IgD-negative memory B cell (primary cell): ENCODE measurements at regions not wholly inside any gene's neighbourhood (a gene's known extent, or its start where the extent isn't known, plus 50 kb on each side); places are given as distances from the start of the nearest gene placed in this dataset.

Source experiments
- H3K27ac Mint-ChIP-seq, 3 donors: one replicate each; pipeline ENCODE4 v1.8.0; 2020 to 2022; ENCODE audit warnings: mild to moderate bottlenecking in 3 of 3, mixed read lengths in 3 of 3, moderate library complexity in 1 of 3
- H3K27me3 Mint-ChIP-seq: one replicate; pipeline ENCODE4 v1.8.0; 2021; ENCODE audit warnings: mixed read lengths
- H3K36me3 Mint-ChIP-seq: one replicate; pipeline ENCODE4 v1.8.0; 2020; ENCODE audit warnings: mild to moderate bottlenecking, mixed read lengths
- H3K4me1 Mint-ChIP-seq, 3 donors: one replicate each; pipeline ENCODE4 v1.8.0; 2020 to 2022; ENCODE audit warnings: mixed read lengths in 3 of 3, mild to moderate bottlenecking in 1 of 3
- H3K4me3 Mint-ChIP-seq, 4 donors: one replicate each; pipeline ENCODE4 v1.8.0; 2020 to 2022; ENCODE audit warnings: mild to moderate bottlenecking in 4 of 4, mixed read lengths in 4 of 4, moderate library complexity in 3 of 4
- H3K9me3 Mint-ChIP-seq, 3 donors: one replicate each; pipeline ENCODE4 v1.8.0; 2020 to 2021; ENCODE audit warnings: mixed read lengths in 3 of 3, mild to moderate bottlenecking in 1 of 3

DNA sequence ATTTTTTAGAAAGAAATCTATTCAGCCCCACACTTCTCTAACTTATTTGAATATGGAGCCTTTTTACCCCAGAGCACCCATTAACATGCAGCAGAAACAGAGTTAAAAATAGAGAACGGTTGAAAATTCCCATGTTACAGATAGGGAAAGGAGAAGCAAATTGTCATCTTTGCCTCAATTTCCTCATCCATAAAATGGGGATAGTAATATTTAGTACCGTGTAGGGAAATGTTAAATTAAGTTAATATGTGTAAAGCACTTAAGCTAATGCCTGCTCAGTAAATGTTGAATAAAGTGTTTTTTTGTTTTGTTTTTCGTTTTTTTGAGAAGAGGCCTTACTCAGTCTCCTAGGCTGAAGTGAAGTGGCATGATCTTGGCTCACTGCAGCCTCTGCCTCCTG, 50.3 kb downstream of the NAV1 start:
- Mint-ChIP-seq H3K36me3 (peaks cover 3% of the 10 kb centered on the region), H3K9me3 (peaks cover 0 to 3% (median 0%) of the 10 kb centered on the region in 3 donors), H3K4me3 (no peak overlapping the region), H3K27ac (no peak overlapping the region), H3K4me1 (peaks cover 0 to 2% (median 0%) of the 10 kb centered on the region in 3 donors), H3K27me3 (peaks cover 3% of the 10 kb centered on the region)

DNA sequence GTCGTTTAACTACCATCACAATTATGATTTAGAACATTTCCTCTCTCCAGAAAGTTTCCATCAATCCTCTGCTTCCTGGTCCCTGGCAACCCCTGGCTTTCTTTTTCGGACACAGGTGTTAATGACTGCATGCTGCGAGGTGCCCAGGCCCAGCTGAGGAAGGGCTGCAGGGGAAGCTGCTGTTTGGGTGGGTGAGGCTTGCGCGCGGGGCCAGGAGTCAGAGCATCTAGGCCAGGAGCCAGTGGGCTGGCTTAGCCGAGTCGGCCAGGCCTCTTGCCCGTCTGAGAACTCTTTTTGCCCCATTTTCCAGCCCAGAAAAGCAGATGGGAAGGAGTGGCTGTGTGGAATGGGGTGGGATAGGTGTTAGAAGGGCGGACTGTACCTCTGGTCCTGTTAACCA, 51.5 kb downstream of the NAV1 start:
- H3K36me3 Mint-ChIP-seq, result peaks cover 3% of the 10 kb centered on the region
- H3K4me3 Mint-ChIP-seq, result no peak overlapping the region
- H3K27me3 Mint-ChIP-seq, result peaks cover 9% of the 10 kb centered on the region
- H3K4me1 Mint-ChIP-seq, result peaks cover 0 to 2% (median 0%) of the 10 kb centered on the region in 3 donors
- H3K27ac Mint-ChIP-seq, result no peak overlapping the region
- H3K9me3 Mint-ChIP-seq, result peaks cover 0 to 3% (median 0%) of the 10 kb centered on the region in 3 donors

DNA sequence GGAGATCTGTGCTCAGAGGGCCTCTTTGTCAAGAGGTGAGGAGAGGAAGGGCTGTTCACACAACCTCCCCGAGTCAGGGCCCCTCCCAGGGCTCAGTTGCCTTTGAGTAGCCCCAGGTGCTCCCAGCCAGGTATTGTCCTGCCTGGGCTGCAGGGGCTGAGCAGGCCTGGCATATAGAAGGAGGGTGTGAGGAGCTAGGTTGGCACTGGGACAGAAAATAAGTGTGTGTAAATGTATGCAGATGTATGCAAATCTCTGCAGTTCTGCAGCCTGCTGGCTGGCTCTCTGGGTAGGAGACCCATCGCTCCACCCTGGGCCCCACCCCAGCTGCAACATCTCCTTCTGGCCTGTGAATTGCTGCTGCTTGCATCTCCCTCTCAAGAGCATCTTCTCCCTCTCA, 52.4 kb downstream of the NAV1 start:
- Mint-ChIP-seq H3K27ac (no peak overlapping the region), H3K4me3 (no peak overlapping the region), H3K36me3 (peaks cover 1% of the 10 kb centered on the region)

DNA sequence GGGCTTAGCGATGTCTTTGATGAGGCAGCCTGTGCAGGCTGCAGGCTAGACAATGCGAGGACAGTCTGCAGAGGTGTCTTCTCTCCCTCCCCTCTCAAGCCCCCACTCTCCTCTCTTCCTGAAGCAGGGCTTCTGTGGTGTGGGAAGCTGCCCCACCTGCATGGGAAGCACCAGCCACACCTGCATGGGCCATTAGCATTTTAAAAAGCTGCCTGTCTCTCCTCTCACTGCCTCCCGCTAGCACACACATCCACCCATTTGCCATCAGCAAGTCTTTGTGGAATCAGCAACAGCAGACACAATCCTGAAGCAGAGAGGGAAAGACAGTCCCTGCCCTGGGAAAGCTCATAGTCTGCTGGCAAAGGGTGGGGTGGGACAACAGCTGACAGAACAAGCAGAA, 53.1 kb downstream of the NAV1 start:
- Mint-ChIP-seq H3K9me3 (peaks cover 0 to 3% (median 0%) of the 10 kb centered on the region in 3 donors), H3K36me3 (peaks cover 1% of the 10 kb centered on the region), H3K27me3 (peaks cover 9% of the 10 kb centered on the region), H3K4me3 (no peak overlapping the region), H3K4me1 (peaks cover 0 to 2% (median 0%) of the 10 kb centered on the region in 3 donors), H3K27ac (peak overlapping the region in 1 of 3 donors; percentile 32)

More for the DNA sequence above, 52.4 kb downstream of the NAV1 start:
- Mint-ChIP-seq H3K27me3 (peaks cover 9% of the 10 kb centered on the region), H3K4me1 (peaks cover 0 to 2% (median 0%) of the 10 kb centered on the region in 3 donors), H3K9me3 (peaks cover 0 to 3% (median 0%) of the 10 kb centered on the region in 3 donors)

DNA sequence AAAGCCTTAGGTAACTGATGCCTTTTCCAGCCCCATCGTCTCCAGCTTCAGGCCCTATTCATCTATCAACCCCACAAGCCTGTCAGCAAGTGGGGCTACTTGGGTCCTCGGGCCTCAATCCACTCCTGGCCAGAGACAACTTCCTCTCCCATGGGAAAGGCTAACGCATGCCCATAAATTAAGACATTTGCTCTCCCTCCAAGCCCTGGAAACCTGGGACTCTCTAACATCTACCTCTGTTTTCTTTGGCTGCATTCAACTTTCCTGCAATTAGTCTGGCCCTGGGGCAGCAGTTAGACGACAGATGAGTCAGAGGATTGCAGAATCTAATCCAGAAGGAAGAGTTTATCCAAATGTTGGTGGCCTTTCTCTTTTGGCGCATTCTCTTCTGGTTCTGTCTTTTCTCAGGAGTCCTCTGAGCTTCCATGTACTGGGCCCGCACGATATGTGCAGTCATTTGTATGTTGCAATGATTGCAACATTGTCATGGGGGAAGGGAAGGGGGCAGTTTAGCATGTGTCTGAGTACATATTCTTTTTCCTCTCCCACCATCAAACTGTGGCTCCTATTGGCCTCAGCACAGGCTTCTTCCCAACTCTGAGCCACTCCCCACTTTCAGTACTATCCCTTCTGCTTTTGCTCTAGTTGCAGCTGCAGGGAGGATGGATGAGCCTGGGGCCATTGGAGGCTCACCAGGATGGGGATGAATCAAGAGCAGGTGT, 54.4 kb downstream of the NAV1 start:
- no peaks in the 10 kb centered on the region for H3K9me3 Mint-ChIP-seq
- no peak overlapping the region for H3K4me3 Mint-ChIP-seq
- H3K36me3 Mint-ChIP-seq, result peaks cover 1% of the 10 kb centered on the region
- H3K27ac Mint-ChIP-seq, result no peak overlapping the region
- peaks cover 0 to 2% (median 0%) of the 10 kb centered on the region in 3 donors for H3K4me1 Mint-ChIP-seq
- H3K27me3 Mint-ChIP-seq, result peaks cover 13% of the 10 kb centered on the region

DNA sequence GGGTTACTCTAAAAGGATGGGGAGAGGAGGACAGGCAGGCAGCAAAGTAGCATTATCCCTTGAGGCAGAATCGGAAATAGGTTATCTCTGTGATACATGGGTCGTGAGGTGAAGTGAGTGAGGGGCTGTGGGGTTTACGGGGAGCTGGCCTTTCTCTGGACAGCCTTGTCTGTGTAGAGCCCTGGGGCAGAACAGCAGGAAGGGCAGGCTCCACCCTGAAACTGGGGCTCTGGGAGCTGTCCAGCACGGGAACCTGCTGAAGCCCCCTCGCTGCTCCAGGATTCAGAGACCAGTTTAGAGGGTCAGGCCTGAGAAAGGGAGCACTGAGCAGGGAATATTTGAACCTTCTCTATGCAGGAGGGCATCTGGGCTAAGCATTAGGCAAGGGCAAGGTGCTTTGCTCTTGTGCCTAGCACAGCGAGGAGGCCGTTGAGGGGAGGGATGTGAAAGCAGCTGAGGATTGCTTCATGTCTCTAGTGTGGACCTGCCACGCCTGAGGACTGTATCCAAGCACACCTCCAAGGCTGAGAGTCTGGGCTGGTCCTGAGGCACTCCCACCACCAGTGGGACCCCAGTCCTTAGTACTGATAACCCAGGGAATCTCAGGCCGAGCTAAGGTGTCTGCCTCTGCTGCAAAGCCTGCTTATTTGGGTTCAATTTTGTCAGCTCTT, 55.8 kb downstream of the NAV1 start:
- no peak overlapping the region for H3K27ac Mint-ChIP-seq
- H3K36me3 Mint-ChIP-seq, result no peaks in the 10 kb centered on the region

DNA sequence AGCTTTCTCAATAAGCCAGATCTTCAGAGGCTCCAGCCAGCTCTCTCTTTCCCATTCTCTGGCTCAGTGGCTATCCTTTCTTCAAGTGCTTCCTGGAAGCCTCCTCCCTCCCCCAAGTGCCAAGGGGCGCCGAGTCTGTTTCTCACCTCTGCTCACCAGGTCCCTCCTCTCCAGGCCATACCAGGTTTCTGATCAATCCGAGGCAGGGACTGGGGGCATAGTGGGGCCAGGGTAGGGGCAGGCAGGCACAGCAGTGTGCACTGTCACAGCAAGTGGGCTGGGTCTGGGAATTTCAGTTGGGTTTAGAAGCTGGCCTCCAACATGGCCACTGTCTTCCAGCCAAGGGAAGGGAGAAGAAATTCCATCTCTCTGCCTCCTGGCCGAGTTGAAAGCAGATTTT, 56.5 kb downstream of the NAV1 start:
- Mint-ChIP-seq H3K9me3 (no peaks in the 10 kb centered on the region), H3K27ac (no peak overlapping the region), H3K27me3 (peaks cover 14% of the 10 kb centered on the region), H3K4me1 (no peaks in the 10 kb centered on the region), H3K36me3 (no peaks in the 10 kb centered on the region), H3K4me3 (no peak overlapping the region)

More for the DNA sequence above, 55.8 kb downstream of the NAV1 start:
- H3K27me3 Mint-ChIP-seq, result peaks cover 14% of the 10 kb centered on the region
- H3K4me1 Mint-ChIP-seq, result no peaks in the 10 kb centered on the region
- H3K4me3 Mint-ChIP-seq, result no peak overlapping the region
- H3K9me3 Mint-ChIP-seq, result no peaks in the 10 kb centered on the region

DNA sequence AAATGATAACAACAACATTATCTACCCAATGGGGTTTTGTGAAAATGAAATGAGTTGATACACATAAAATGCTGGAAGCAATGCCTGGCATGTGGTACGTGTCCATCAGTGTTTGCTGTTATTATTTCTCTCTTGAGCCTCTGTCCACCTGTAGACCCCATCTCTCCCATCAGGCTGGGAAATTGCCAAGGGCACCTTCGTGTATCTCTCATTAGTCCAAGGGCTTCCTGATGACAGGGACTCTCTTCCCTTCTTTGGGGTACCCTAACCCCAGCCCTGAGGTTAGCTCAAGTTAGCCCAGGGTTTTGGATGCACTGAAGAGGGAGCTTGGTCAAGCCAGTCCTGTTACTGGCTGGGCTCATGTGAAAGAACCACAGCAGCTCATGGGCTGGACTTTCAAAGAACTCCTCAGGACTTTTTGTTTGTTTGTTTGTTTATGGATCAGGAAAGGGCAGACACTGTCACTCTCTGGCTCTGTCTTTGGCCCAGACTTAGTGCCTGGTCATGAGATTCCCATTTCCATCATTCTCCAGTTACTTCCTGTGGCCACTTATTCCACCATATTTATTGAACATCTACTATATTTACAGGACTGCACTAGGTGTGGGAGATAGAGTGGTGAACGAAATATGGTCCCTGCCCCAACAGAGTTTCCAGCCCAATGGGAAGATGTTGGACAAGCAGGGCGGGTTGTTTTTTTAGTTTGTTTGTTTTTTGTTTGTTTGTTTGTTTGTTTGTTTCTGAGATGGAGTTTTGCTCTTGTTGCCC, 57.4 kb downstream of the NAV1 start:
- Mint-ChIP-seq H3K27me3 (peaks cover 11% of the 10 kb centered on the region), H3K4me1 (no peaks in the 10 kb centered on the region), H3K9me3 (no peaks in the 10 kb centered on the region), H3K36me3 (no peaks in the 10 kb centered on the region), H3K4me3 (no peak overlapping the region), H3K27ac (peak overlapping the region in 1 of 3 donors; percentile 46)

DNA sequence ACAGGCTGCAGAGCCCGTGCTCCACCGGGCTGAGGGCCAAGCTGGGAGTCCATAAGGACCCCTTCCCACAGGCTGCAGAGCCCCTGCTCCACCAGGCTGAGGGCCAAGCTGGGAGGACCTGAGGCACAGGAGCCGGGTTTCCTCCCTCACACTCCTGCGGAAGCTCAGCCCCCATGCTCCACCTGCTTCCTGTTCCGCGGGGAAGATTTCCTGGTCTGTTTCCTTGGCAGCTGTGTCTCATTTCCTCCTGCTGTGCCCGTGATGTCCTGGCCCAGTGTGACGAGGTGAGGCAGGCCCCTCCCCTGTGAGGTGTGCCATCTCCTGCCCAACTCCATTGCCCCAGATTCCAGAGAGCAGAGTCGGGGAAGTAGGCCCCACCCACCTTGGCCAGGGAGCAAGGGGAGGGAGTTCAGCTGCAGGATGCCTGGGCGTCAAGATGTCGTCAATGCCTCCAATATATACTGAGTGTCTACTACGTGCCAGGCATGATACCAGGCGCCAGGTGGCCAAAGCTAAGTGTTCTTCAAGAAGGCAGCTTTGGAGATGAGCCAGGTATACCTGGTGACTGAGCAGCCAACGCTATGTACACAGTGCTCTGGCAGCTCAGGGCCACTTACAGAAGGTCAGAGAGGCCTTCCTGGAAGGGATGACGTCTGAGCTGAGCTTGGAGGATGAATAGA, 58.8 kb downstream of the NAV1 start:
- Mint-ChIP-seq H3K27me3 (peaks cover 14% of the 10 kb centered on the region), H3K36me3 (no peaks in the 10 kb centered on the region), H3K9me3 (no peaks in the 10 kb centered on the region), H3K27ac (peak overlapping the region in 1 of 3 donors; percentile 32), H3K4me3 (no peak overlapping the region), H3K4me1 (no peaks in the 10 kb centered on the region)

DNA sequence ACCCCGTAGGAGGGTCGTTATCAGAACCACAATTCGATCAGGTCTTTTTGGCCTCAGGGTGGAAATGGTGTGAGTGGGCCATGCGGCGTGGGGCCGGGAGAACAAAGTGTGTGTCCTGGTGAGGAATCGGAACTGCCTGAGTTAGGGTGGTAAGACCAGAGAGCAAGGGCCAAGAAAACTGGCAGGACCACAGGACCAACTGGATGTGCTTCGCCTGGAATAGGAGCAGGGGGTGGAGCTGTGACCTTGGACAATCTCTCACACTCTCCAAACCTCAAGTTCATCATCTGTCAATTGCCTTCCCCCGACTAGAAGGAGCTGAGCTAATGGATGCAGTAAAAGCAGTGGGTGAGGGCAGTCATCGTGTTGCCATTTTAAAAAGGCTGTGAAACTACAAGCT, 59.5 kb downstream of the NAV1 start:
- Mint-ChIP-seq H3K36me3 (no peaks in the 10 kb centered on the region), H3K4me1 (no peaks in the 10 kb centered on the region), H3K27me3 (peaks cover 14% of the 10 kb centered on the region), H3K9me3 (no peaks in the 10 kb centered on the region), H3K27ac (peak overlapping the region in 1 of 3 donors; percentile 59), H3K4me3 (no peak overlapping the region)

DNA sequence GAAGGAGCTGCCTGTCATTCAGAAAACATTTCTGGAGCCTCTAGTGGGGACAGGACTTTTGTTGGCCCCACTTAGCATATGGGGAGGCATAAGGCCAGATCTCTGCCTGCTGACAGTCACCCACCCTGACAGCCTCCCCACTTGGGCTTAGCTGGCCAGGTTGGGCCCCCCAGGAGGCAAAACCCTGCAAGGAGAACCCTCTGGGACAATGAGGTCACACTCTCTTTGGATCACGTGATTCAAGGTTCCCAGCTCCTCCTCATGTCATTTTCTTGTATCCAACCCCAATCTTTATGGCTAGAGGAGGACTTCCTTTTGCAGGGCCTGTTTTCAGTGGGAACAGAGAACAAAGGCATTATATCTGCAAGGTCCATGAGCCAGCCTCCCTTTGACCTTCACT, 60.0 kb downstream of the NAV1 start:
- Mint-ChIP-seq H3K27me3 (peaks cover 14% of the 10 kb centered on the region), H3K9me3 (no peaks in the 10 kb centered on the region), H3K27ac (no peak overlapping the region), H3K4me3 (no peak overlapping the region), H3K4me1 (no peaks in the 10 kb centered on the region), H3K36me3 (no peaks in the 10 kb centered on the region)

DNA sequence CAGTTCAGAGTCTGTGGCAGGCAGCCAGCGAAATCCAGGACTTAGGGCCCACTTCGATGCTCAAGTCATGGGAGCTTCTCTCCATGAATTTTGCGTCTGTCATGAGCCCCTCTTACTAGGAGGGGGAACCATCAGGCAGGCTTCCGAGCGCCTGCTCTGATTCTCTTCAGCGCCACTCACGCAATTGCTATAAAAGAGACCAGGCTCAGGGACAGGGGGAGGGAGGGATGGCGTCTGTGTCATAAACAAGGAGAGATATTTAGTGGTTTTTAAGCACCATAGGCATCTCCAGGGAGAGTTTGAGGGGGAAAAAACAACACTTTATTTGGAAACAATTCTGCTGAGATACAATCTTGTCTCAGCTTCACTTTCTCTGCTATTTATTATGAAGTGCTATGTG, 60.6 kb downstream of the NAV1 start:
- Mint-ChIP-seq H3K27ac (no peak overlapping the region), H3K36me3 (no peaks in the 10 kb centered on the region), H3K9me3 (no peaks in the 10 kb centered on the region), H3K4me1 (no peaks in the 10 kb centered on the region), H3K27me3 (peaks cover 11% of the 10 kb centered on the region), H3K4me3 (no peak overlapping the region)

DNA sequence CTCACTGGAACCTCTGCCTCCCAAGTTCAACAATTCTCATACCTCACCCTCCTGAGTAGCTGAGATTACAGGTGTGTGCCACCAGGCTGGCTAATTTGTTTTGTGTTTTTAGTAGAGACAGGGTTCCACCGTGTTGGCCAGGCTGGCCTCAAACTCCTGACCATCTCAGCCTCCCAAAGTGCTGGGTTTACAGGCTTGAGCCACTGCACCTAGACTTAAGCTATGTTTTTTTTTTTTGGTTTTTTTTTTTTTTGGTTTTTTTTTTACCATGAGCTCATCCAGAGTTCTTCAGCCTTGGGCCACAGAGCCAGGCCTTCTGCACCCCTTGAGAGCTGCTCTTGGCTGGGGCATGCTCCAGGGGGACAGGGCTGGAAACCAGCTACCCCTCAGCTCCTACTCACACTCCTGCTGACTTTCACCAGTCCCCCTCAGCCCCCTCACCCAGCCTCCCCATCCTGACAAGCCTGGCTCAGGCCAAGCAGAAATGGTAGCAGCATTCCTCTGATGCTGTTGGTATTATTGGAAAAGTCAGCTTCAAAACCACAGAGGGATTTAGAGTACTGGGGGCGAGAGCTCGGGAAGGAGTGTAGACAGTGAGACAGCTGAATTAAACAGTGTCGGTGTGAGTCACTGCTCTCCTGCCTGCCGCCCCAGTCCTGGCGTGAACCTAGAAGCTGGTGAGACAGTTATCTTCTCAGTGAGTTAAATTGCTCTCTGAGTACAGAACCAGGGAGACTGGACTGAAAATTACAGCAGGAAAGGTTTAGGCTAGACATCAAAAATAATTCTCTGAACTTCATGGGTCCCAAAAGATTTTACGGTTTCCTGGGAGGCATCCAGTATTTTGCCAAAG, 63.7 kb downstream of the NAV1 start:
- H3K27ac Mint-ChIP-seq, result no peak overlapping the region
- no peak overlapping the region for H3K4me3 Mint-ChIP-seq
- H3K27me3 Mint-ChIP-seq, result peaks cover 8% of the 10 kb centered on the region

DNA sequence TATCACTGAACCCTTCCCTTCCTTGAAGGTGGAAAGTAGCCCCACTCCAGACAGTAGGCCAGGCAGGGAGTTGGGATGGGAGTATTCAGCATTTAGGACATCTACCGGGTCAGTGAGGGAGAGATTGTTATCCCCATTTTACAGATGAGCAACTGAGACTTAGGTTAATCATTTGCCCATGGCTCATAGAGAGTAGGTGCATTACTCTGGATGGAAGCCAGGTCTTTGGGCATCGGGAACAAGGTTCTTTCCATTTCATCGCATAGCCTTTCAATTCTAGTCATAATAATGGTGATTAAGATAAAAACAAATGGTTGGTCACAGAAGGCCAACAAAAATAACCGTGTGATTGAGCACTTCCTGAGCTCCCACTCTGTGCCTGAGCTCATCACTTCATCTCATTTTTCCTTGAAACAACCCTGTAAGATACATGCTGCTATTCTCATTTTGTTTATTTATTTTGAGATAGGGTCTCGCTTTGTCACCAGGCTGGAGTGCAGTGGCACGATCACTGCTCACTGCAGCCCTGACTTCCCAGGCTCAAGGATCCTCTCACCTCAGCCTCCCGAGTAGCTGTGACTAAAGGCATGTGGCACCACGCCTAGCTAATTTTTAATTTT, 64.8 kb downstream of the NAV1 start:
- H3K36me3 Mint-ChIP-seq, result no peaks in the 10 kb centered on the region
- H3K27ac Mint-ChIP-seq, result no peak overlapping the region
- H3K9me3 Mint-ChIP-seq, result no peaks in the 10 kb centered on the region
- peaks cover 4% of the 10 kb centered on the region for H3K27me3 Mint-ChIP-seq
- H3K4me1 Mint-ChIP-seq, result no peaks in the 10 kb centered on the region
- peak overlapping the region in 1 of 4 donors; percentile 9 for H3K4me3 Mint-ChIP-seq

More for the DNA sequence above, 63.7 kb downstream of the NAV1 start:
- no peaks in the 10 kb centered on the region for H3K36me3 Mint-ChIP-seq
- H3K9me3 Mint-ChIP-seq, result no peaks in the 10 kb centered on the region
- no peaks in the 10 kb centered on the region for H3K4me1 Mint-ChIP-seq
